HCT116 (cell line): ENCODE measurements at regions not wholly inside any gene's neighbourhood (a gene's known extent, or its start where the extent isn't known, plus 50 kb on each side); places are given as distances from the start of the nearest gene placed in this dataset.

Experiments
- ATAC-seq: fragments of 200-7000 bp; cut with Tn5 transposase; 2 replicates; pipeline ENCODE4 v1.9.1; 2020; ENCODE audit warnings: mild to moderate bottlenecking, moderate library complexity
- BruUV-seq: library from RNA; stranded (reverse); fragments of 400-500 nt; replicated peaks from 2 replicates; lab custom pipeline; 2021; lab: Mats Ljungman, UMichigan
- CTCF ChIA-PET: fragments of 300-600 bp; sonication (Branson Sonifier 250); formaldehyde crosslinking; loops from one replicate; lab custom pipeline; 2021; ENCODE audit warnings: antibody characterized with exemption; lab: Charles Lee
- POLR2A ChIA-PET: fragments of 300-600, 350-600 bp; sonication (Branson Sonifier 250); formaldehyde crosslinking; loops from one replicate; lab custom pipeline; 2021; ENCODE audit warnings: antibody characterized with exemption; lab: Charles Lee
- RAD21 ChIA-PET, 2 experiments: fragments of 300-600 bp; sonication (Branson Sonifier 250); formaldehyde crosslinking; loops; one replicate each; lab custom pipeline; 2023; ENCODE audit warnings: low total read pairs in 2 of 2; ENCODE audit not compliant: uncharacterized antibody in 2 of 2, unreplicated experiment in 2 of 2, low non-redundant PET in 1 of 2; lab: Charles Lee
- DNase-seq: peaks from one replicate; pipeline ENCODE4 v3.0.0-alpha.2; 2010; ENCODE audit warnings: low read depth, low spot score
- H2AFZ ChIP-seq: fragments of 200-600 bp; shearing (Covaris generic), sonication (generic); 2 replicates; pipeline ENCODE4 v1.6.1; 2017; ENCODE audit warnings: low read depth, mixed run types, mixed read lengths, antibody characterized with exemption, low read length; ENCODE audit not compliant: poor library complexity, severe bottlenecking
- H3K27ac ChIP-seq: 2 replicates; pipeline ENCODE4 v1.5.1; 2012; ENCODE audit warnings: low read depth, low read length
- H3K27me3 ChIP-seq: fragments of 200-600 bp; sonication (generic); 2 replicates; pipeline ENCODE4 v1.6.1; 2016; ENCODE audit warnings: mixed run types, low read length, mixed read lengths; ENCODE audit not compliant: insufficient read depth
- H3K36me3 ChIP-seq, 2 experiments: fragments of 200-500 bp in 1 of 2; fragments of 200-600 bp in 1 of 2; sonication (Bioruptor generic) in 1 of 2; sonication (generic) in 1 of 2; 2 replicates each; pipeline versions ENCODE4 v1.5.1 to v1.6.1; 2014 to 2016; ENCODE audit warnings: low read length in 2 of 2, inconsistent platforms in 1 of 2, mixed read lengths in 1 of 2, mixed run types in 1 of 2; ENCODE audit not compliant: insufficient read depth in 2 of 2, control insufficient read depth in 1 of 2
- H3K4me1 ChIP-seq, 2 experiments: fragments of 200-600 bp in 1 of 2; sonication (generic) in 1 of 2; 2 replicates each; pipeline versions ENCODE4 v1.5.1 to v1.6.1; 2012 to 2017; ENCODE audit warnings: low read length in 2 of 2, inconsistent platforms in 1 of 2, mild to moderate bottlenecking in 1 of 2, mixed read lengths in 1 of 2, mixed run types in 1 of 2, moderate library complexity in 1 of 2; ENCODE audit not compliant: insufficient read depth in 2 of 2, control insufficient read depth in 1 of 2
- H3K4me2 ChIP-seq: fragments of 200-600 bp; sonication (generic); 2 replicates; pipeline ENCODE4 v1.6.1; 2017; ENCODE audit warnings: mixed run types, low read length, mixed read lengths
- H3K4me3 ChIP-seq, 2 experiments: fragments of 200-600 bp in 1 of 2; sonication (generic) in 1 of 2; replicated peaks in 1 of 2; 2 replicates each; pipeline ENCODE4 v1.5.1; 2011 to 2016; ENCODE audit warnings: low read length in 2 of 2, control low read depth in 1 of 2, low read depth in 1 of 2, mild to moderate bottlenecking in 1 of 2, mixed read lengths in 1 of 2, mixed run types in 1 of 2
- H3K79me2 ChIP-seq: fragments of 200-600 bp; sonication (generic); 2 replicates; pipeline ENCODE4 v1.6.1; 2017; ENCODE audit warnings: mild to moderate bottlenecking, mixed run types, low read length, moderate library complexity, mixed read lengths; ENCODE audit not compliant: insufficient read depth
- H3K9ac ChIP-seq: fragments of 200-600 bp; sonication (generic); 2 replicates; pipeline ENCODE4 v1.6.1; 2016; ENCODE audit warnings: low read length, mixed read lengths
- H3K9me2 ChIP-seq: fragments of 200-600 bp; sonication (generic), shearing (Covaris generic); 2 replicates; pipeline ENCODE4 v1.6.1; 2017; ENCODE audit warnings: mixed run types, mild to moderate bottlenecking, moderate library complexity; ENCODE audit not compliant: insufficient read depth
- H3K9me3 ChIP-seq, 2 experiments: fragments of 200-500 bp in 1 of 2; fragments of 200-600 bp in 1 of 2; sonication (Bioruptor generic) in 1 of 2; sonication (generic) in 1 of 2; 2 replicates each; pipeline ENCODE4 v1.6.1; 2014 to 2017; ENCODE audit warnings: low read length in 2 of 2, mixed read lengths in 2 of 2, inconsistent platforms in 1 of 2, low read depth in 1 of 2, mild to moderate bottlenecking in 1 of 2, mixed run types in 1 of 2, moderate library complexity in 1 of 2; ENCODE audit not compliant: control insufficient read depth in 1 of 2, insufficient read depth in 1 of 2
- H4K20me1 ChIP-seq: fragments of 200-600 bp; sonication (generic), shearing (Covaris generic); 2 replicates; pipeline ENCODE4 v1.6.1; 2017; ENCODE audit warnings: mixed run types, mild to moderate bottlenecking, moderate library complexity; ENCODE audit not compliant: insufficient read depth
- CEBPB ChIP-seq: IDR thresholded peaks from 2 replicates; pipeline ENCODE4 v1.6.1; 2012; ENCODE audit warnings: low read depth
- JUND ChIP-seq: IDR thresholded peaks from 2 replicates; pipeline ENCODE4 v1.6.1; 2012
- POLR2A ChIP-seq: IDR thresholded peaks from 2 replicates; pipeline ENCODE4 v1.7.0; 2011; ENCODE audit warnings: borderline replicate concordance; ENCODE audit not compliant: insufficient read depth, insufficient read length; ENCODE audit errors: extremely low read depth
- RAD21 ChIP-seq: IDR thresholded peaks from 2 replicates; pipeline ENCODE4 v1.6.1; 2012; ENCODE audit warnings: low read depth, mild to moderate bottlenecking
- SIN3A ChIP-seq: IDR thresholded peaks from 2 replicates; pipeline ENCODE4 v1.6.1; 2012; ENCODE audit warnings: low read depth
- ZFX ChIP-seq: fragments of 450-650 bp; IDR thresholded peaks from 2 replicates; pipeline ENCODE4 v1.6.1; 2017
- intact Hi-C: fragments of 100-400 bp; cut with micrococcal nuclease; formaldehyde crosslinking; loops from 2 replicates; pipeline ENCODE4 v1.10.0; 2022
- TF ChIP-seq, protein P1 (sequence below): IDR thresholded peaks from 2 replicates; pipeline ENCODE4 v1.6.1; 2012
- TF ChIP-seq, protein P2 (sequence below): IDR thresholded peaks from 2 replicates; pipeline ENCODE4 v1.6.1; 2012
- TF ChIP-seq, protein P3 (sequence below): IDR thresholded peaks from 2 replicates; pipeline ENCODE4 v1.6.1; 2011; ENCODE audit warnings: mild to moderate bottlenecking, low read length, moderate library complexity; ENCODE audit not compliant: insufficient replicate concordance; ENCODE audit errors: extremely low read depth
- TF ChIP-seq, protein P4 (sequence below), 3 experiments: fragments of 200-600 bp in 1 of 3; sonication (generic) in 1 of 3; IDR thresholded peaks in 2 of 3; conservative IDR thresholded peaks in 1 of 3; 2 replicates each; pipeline ENCODE4 v1.5.1; 2012 to 2017; ENCODE audit warnings: low read depth in 2 of 3, low read length in 2 of 3, antibody characterized with exemption in 1 of 3, borderline replicate concordance in 1 of 3, control low read depth in 1 of 3, mild to moderate bottlenecking in 1 of 3, mixed read lengths in 1 of 3, mixed run types in 1 of 3, moderate library complexity in 1 of 3; ENCODE audit not compliant: insufficient read depth in 1 of 3

DNA sequence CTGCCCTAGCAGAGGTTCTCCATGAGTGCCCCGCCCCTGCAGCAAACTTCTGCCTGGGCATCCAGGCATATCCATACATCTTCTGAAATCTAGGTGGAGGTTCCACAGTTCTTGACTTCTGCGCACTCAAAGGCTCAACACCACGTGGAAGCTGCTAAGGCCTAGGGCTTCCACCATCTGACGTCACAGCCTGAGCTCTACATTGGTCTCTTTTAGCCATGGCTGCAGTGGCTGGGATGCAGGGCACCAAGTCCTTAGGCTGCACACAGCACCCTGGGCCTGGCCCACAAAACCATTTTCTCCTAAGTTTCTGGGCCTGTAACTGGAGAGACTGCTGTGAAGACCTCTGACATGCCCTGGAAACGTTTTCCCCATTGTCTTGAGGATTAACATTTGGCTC is 272.6 kb upstream of the PLXNA2 start:
- ATAC-seq (no peak), DNase-seq (no peak)
- ChIA-PET CTCF (no interaction called here), RAD21 (no interaction called here), POLR2A (no interaction called here)
- Histone ChIP-seq H4K20me1 (no peaks in the 10 kb centered on the region), H3K9ac (no peak overlapping the region), H3K4me1 (no peaks in the 10 kb centered on the region), H3K9me2 (no peaks in the 10 kb centered on the region), H3K4me3 (no peak overlapping the region), H3K27ac (no peak overlapping the region), H3K27me3 (no peaks in the 10 kb centered on the region), H3K9me3 (no peaks in the 10 kb centered on the region), H3K79me2 (no peaks in the 10 kb centered on the region), H3K36me3 (no peaks in the 10 kb centered on the region), H3K4me2 (no peak overlapping the region), H2AFZ (no peak overlapping the region)
- TF ChIP-seq SIN3A (no peak), CEBPB (no peak), JUND (no peak)
- TF ChIP-seq, protein P1, sequence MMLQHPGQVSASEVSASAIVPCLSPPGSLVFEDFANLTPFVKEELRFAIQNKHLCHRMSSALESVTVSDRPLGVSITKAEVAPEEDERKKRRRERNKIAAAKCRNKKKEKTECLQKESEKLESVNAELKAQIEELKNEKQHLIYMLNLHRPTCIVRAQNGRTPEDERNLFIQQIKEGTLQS: no peak
- intact Hi-C loops: no loop called here
- BruUV-seq: no TSS peak

DNA sequence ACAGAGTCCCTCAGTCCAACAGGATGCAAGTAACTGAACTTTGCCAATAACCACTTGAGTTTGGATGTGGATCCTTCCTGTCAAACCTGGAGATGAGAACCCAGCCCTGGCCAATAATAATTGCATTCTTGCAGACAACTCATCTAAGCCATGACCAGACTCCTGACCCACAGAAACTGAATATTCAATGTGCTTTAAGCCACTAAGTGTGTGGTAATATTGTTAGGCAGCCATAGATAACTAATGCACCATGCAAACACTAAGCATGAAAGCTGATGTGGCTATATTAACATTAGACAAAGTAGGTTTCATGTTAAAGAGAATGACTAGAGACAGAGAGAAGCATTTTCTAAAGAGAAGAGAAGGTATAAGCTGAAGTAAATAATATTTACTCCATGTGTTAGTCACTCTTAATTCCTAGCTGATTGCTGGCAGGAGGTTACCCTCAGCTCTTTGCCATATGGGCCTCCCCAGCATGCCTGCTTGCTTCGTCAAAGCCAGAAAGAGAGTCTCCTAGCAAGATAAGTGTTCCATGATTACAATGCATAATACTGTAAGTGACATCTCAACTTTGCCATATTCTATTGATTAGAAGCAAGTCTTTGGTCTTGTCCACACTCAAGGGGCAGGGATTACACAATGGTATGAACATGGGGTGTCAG is 276.4 kb upstream of the PLXNA2 start:
- TF ChIP-seq ZFX (no peak), RAD21 (no peak), CEBPB (no peak), POLR2A (no peak)
- TF ChIP-seq, protein P2, sequence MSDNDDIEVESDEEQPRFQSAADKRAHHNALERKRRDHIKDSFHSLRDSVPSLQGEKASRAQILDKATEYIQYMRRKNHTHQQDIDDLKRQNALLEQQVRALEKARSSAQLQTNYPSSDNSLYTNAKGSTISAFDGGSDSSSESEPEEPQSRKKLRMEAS: no peak
- TF ChIP-seq, protein P3, sequence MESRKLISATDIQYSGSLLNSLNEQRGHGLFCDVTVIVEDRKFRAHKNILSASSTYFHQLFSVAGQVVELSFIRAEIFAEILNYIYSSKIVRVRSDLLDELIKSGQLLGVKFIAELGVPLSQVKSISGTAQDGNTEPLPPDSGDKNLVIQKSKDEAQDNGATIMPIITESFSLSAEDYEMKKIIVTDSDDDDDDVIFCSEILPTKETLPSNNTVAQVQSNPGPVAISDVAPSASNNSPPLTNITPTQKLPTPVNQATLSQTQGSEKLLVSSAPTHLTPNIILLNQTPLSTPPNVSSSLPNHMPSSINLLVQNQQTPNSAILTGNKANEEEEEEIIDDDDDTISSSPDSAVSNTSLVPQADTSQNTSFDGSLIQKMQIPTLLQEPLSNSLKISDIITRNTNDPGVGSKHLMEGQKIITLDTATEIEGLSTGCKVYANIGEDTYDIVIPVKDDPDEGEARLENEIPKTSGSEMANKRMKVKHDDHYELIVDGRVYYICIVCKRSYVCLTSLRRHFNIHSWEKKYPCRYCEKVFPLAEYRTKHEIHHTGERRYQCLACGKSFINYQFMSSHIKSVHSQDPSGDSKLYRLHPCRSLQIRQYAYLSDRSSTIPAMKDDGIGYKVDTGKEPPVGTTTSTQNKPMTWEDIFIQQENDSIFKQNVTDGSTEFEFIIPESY: no peak
- TF ChIP-seq, protein P4, sequence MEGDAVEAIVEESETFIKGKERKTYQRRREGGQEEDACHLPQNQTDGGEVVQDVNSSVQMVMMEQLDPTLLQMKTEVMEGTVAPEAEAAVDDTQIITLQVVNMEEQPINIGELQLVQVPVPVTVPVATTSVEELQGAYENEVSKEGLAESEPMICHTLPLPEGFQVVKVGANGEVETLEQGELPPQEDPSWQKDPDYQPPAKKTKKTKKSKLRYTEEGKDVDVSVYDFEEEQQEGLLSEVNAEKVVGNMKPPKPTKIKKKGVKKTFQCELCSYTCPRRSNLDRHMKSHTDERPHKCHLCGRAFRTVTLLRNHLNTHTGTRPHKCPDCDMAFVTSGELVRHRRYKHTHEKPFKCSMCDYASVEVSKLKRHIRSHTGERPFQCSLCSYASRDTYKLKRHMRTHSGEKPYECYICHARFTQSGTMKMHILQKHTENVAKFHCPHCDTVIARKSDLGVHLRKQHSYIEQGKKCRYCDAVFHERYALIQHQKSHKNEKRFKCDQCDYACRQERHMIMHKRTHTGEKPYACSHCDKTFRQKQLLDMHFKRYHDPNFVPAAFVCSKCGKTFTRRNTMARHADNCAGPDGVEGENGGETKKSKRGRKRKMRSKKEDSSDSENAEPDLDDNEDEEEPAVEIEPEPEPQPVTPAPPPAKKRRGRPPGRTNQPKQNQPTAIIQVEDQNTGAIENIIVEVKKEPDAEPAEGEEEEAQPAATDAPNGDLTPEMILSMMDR (IDR thresholded peaks at IDR 0.05 in 2 of 3, conservative IDR thresholded peaks at IDR 0.05 in 1 of 3; ENCODE audit: borderline replicate concordance in 1 of 3, insufficient read depth in 1 of 3, low read depth in 2 of 3, low read length in 2 of 3): no peak
- no peak overlapping the region for H3K4me3 ChIP-seq
- no peak overlapping the region for H3K27ac ChIP-seq
- ATAC-seq (no peak), DNase-seq (no peak)
- no peaks in the 10 kb centered on the region for H3K4me1 ChIP-seq
- no peak overlapping the region for H3K9ac ChIP-seq
- H3K9me3 ChIP-seq: no peaks in the 10 kb centered on the region
- no peak overlapping the region for H2AFZ ChIP-seq
- BruUV-seq: no TSS peak
- H3K79me2 ChIP-seq: no peaks in the 10 kb centered on the region
- H3K9me2 ChIP-seq: no peaks in the 10 kb centered on the region
- no peak overlapping the region for H3K4me2 ChIP-seq
- no peaks in the 10 kb centered on the region for H3K36me3 ChIP-seq
- ChIA-PET RAD21 (no interaction called here), POLR2A (no interaction called here), CTCF (no interaction called here)
- H3K27me3 ChIP-seq: no peaks in the 10 kb centered on the region
- intact Hi-C loops: no loop called here
- no peaks in the 10 kb centered on the region for H4K20me1 ChIP-seq
